K562 (cell line): ENCODE measurements at regions not wholly inside any gene's neighbourhood (a gene's known extent, or its start where the extent isn't known, plus 50 kb on each side); places are given as distances from the start of the nearest gene placed in this dataset.

Experiments used
- CBX5 ChIP-seq: IDR thresholded peaks from 2 replicates; pipeline ENCODE4 v1.6.1; 2014; ENCODE audit warnings: low read depth, borderline replicate concordance
- CTCF ChIP-seq, 3 experiments: IDR thresholded peaks in 2 of 3; conservative IDR thresholded peaks in 1 of 3; 2 replicates each; pipeline ENCODE4 v1.5.1; 2011 to 2012; ENCODE audit warnings: low read length in 3 of 3, mild to moderate bottlenecking in 3 of 3, control low read depth in 2 of 3, improper control_type of control experiment in 1 of 3, inconsistent platforms in 1 of 3, low read depth in 1 of 3, mixed read lengths in 1 of 3, moderate library complexity in 1 of 3; ENCODE audit not compliant: insufficient read depth in 2 of 3
- ERF ChIP-seq: fragments of 450-650 bp; formaldehyde crosslinking; IDR thresholded peaks from 2 replicates; pipeline ENCODE4 v1.4.0; 2020; ENCODE audit warnings: mild to moderate bottlenecking, mixed read lengths
- NFE2L1 ChIP-seq: fragments of 450-650 bp; IDR thresholded peaks from 2 replicates; pipeline ENCODE4 v1.6.1; 2016; ENCODE audit warnings: missing genetic modification characterization, low read depth, mild to moderate bottlenecking, missing compliant biosample characterization, moderate library complexity, borderline replicate concordance
- RBFOX2 ChIP-seq: fragments of 200-400 bp; formaldehyde crosslinking; IDR thresholded peaks from 2 replicates; pipeline ENCODE4 v1.6.1; 2017; ENCODE audit warnings: low read depth, mild to moderate bottlenecking, low read length, moderate library complexity
- RFX5 ChIP-seq: IDR thresholded peaks from 2 replicates; pipeline ENCODE4 v1.6.1; 2011; ENCODE audit warnings: low read depth, mild to moderate bottlenecking, improper control_type of control experiment, low read length
- SMC3 ChIP-seq: conservative IDR thresholded peaks from 2 replicates; pipeline ENCODE4 v1.6.1; 2011; ENCODE audit warnings: low read depth, low read length, improper control_type of control experiment; ENCODE audit not compliant: insufficient read depth
- TEAD4 ChIP-seq, 2 experiments: sonication (generic) in 1 of 2; formaldehyde crosslinking in 1 of 2; IDR thresholded peaks; 2 replicates each; pipeline versions ENCODE4 v1.6.1 to v1.8.0; 2012 to 2022; ENCODE audit warnings: borderline replicate concordance in 1 of 2, inconsistent platforms in 1 of 2, low read length in 1 of 2, mild to moderate bottlenecking in 1 of 2, missing genetic modification reagents in 1 of 2

DNA sequence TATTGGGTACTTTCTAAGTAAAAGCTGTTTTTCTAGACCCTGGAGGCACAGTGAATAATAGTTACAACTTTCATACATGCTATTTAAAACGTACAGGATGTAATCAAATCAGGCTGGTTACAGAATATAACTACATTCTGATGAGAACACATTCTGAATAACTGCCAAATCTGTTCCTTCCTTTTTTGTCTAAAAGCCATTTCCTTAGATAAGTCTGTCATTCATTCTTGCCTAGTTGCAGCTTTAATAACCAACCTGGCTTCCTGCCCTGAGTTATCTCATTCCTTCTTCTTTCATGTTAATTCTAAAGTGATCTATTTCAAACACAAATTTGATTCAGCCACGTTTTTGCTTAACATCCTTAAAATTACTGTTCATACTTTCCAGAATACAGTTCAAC lies 189.7 kb upstream of the ITM2A start:
- TF ChIP-seq RFX5 (no peak), ERF (no peak), NFE2L1 (tag) (no peak), CBX5 (no peak), SMC3 (no peak), RBFOX2 (no peak), CTCF (IDR thresholded peaks at IDR 0.05 in 2 of 3, conservative IDR thresholded peaks at IDR 0.05 in 1 of 3; ENCODE audit: insufficient read depth in 2 of 3, low read depth in 1 of 3, low read length in 3 of 3) (no peak), TEAD4 (IDR thresholded peaks at IDR 0.05; ENCODE audit: low read length) (no peak), TEAD4 (CRISPR knock-in tag; IDR thresholded peaks at IDR 0.05; ENCODE audit: borderline replicate concordance) (no peak)
